Endothelial cell of umbilical vein (primary cell): ENCODE measurements at regions not wholly inside any gene's neighbourhood (a gene's known extent, or its start where the extent isn't known, plus 50 kb on each side); places are given as distances from the start of the nearest gene placed in this dataset.

Experiments
- BruUV-seq: library from RNA; stranded (reverse); fragments of 400-500 nt; replicated peaks from 2 replicates; lab custom pipeline; 2021; lab: Mats Ljungman, UMichigan
- CTCF ChIA-PET: fragments of 300-600, 350-600 bp; sonication (Branson Sonifier 250); formaldehyde crosslinking; loops from one replicate; lab custom pipeline; 2021; ENCODE audit warnings: antibody characterized with exemption, inconsistent platforms; lab: Charles Lee
- POLR2A ChIA-PET: fragments of 300-600, 350-600 bp; sonication (Branson Sonifier 250); formaldehyde crosslinking; loops from one replicate; lab custom pipeline; 2021; ENCODE audit warnings: antibody characterized with exemption, inconsistent platforms; lab: Charles Lee
- DNase-seq: peaks from one replicate; pipeline ENCODE4 v3.0.0-alpha.2; 2011; ENCODE audit warnings: low read depth, low spot score
- FAIRE-seq: peaks from 2 replicates; lab custom pipeline; 2011; peaks lifted over from hg19 to GRCh38; lab: Jason Lieb, UNC
- H2AFZ ChIP-seq: 2 replicates; pipeline ENCODE4 v1.6.0; 2012; ENCODE audit warnings: low read depth, low read length, control low read depth, inconsistent platforms
- H3K27ac ChIP-seq: 2 replicates; pipeline ENCODE4 v1.5.1; 2011; ENCODE audit warnings: low read depth, mild to moderate bottlenecking, control low read depth, low read length, moderate library complexity; ENCODE audit not compliant: insufficient read depth
- H3K27me3 ChIP-seq, 2 experiments: 2 replicates each; pipeline versions ENCODE4 v1.6.0 to v1.6.1; 2011; ENCODE audit warnings: low read length in 2 of 2, mixed read lengths in 1 of 2; ENCODE audit not compliant: control insufficient read depth in 2 of 2, insufficient read depth in 2 of 2
- H3K36me3 ChIP-seq, 2 experiments: 2 replicates in 1 of 2; 3 replicates in 1 of 2; pipeline ENCODE4 v1.5.1; 2011; ENCODE audit warnings: low read length in 2 of 2, mild to moderate bottlenecking in 1 of 2, moderate library complexity in 1 of 2; ENCODE audit not compliant: control insufficient read depth in 2 of 2, insufficient read depth in 2 of 2; ENCODE audit errors: extremely low read depth in 1 of 2
- H3K4me1 ChIP-seq: 3 replicates; pipeline ENCODE4 v1.5.1; 2011; ENCODE audit warnings: mild to moderate bottlenecking, low read length; ENCODE audit not compliant: control insufficient read depth, insufficient read depth; ENCODE audit errors: extremely low read depth
- H3K4me2 ChIP-seq: 2 replicates; pipeline ENCODE4 v1.6.1; 2011; ENCODE audit warnings: low read length, control low read depth, mixed read lengths; ENCODE audit not compliant: insufficient read depth
- H3K4me3 ChIP-seq, 3 experiments: fragments of 200-600 bp in 1 of 3; sonication (generic), shearing (Covaris generic) in 1 of 3; replicated peaks in 1 of 3; 2 replicates each; pipeline ENCODE4 v1.5.1; 2011 to 2016; ENCODE audit warnings: control low read depth in 3 of 3, low read length in 3 of 3, mild to moderate bottlenecking in 2 of 3, inconsistent platforms in 1 of 3, low read depth in 1 of 3, moderate library complexity in 1 of 3; ENCODE audit not compliant: insufficient read depth in 1 of 3
- H3K79me2 ChIP-seq: 2 replicates; pipeline ENCODE4 v1.6.0; 2012; ENCODE audit warnings: low read length, inconsistent platforms; ENCODE audit not compliant: control insufficient read depth, insufficient read depth
- H3K9ac ChIP-seq: replicated peaks from 2 replicates; pipeline ENCODE3; 2011; ENCODE audit warnings: low read length, control low read depth; ENCODE audit not compliant: insufficient read depth; ENCODE audit errors: extremely low read depth
- H3K9me1 ChIP-seq: replicated peaks from 3 replicates; pipeline ENCODE4 v1.6.0; 2011; ENCODE audit warnings: mild to moderate bottlenecking, low read length; ENCODE audit not compliant: control insufficient read depth, insufficient read depth; ENCODE audit errors: extremely low read depth
- H3K9me3 ChIP-seq: replicated peaks from 2 replicates; pipeline ENCODE4 v1.5.1; 2012; ENCODE audit warnings: low read length, inconsistent platforms; ENCODE audit not compliant: control insufficient read depth, insufficient read depth
- H4K20me1 ChIP-seq: replicated peaks from 2 replicates; pipeline ENCODE3; 2011; ENCODE audit warnings: mild to moderate bottlenecking, low read length; ENCODE audit not compliant: control insufficient read depth, insufficient read depth; ENCODE audit errors: extremely low read depth
- EZH2 ChIP-seq: IDR thresholded peaks from 2 replicates; pipeline ENCODE4 v1.6.1; 2012; ENCODE audit warnings: borderline replicate concordance, low read depth, mild to moderate bottlenecking, moderate library complexity, low read length, inconsistent platforms; ENCODE audit not compliant: severe bottlenecking
- FOS ChIP-seq: IDR thresholded peaks from 2 replicates; pipeline ENCODE4 v1.6.1; 2011; ENCODE audit warnings: mild to moderate bottlenecking, low read length, moderate library complexity, borderline replicate concordance; ENCODE audit not compliant: insufficient read depth
- GATA2 ChIP-seq: IDR thresholded peaks from 2 replicates; pipeline ENCODE4 v1.7.0; 2011; ENCODE audit warnings: low read depth, mild to moderate bottlenecking, moderate library complexity, mixed read lengths, low read length; ENCODE audit not compliant: insufficient read length, insufficient read depth
- JUN ChIP-seq: IDR thresholded peaks from 2 replicates; pipeline ENCODE4 v1.6.1; 2011; ENCODE audit warnings: borderline replicate concordance, low read depth; ENCODE audit not compliant: insufficient read length, insufficient read depth
- MYC ChIP-seq: IDR thresholded peaks from one replicate; pipeline ENCODE4 v1.6.1; 2011; ENCODE audit warnings: mild to moderate bottlenecking, low read depth, low read length
- POLR2A ChIP-seq: IDR thresholded peaks from 2 replicates; pipeline ENCODE4 v1.6.1; 2012; ENCODE audit warnings: low read depth, mild to moderate bottlenecking, control low read depth, low read length
- POLR2AphosphoS5 ChIP-seq: IDR thresholded peaks from 2 replicates; pipeline ENCODE4 v1.6.1; 2012; ENCODE audit warnings: low read depth, mild to moderate bottlenecking, control low read depth, low read length, moderate library complexity; ENCODE audit not compliant: insufficient read depth
- dilution Hi-C: fragments of 300-500 bp; cut with MboI; formaldehyde crosslinking; loops from one replicate; pipeline ENCODE4 v1.15.0; 2019; ENCODE audit warnings: low sequenced_read_pairs; ENCODE audit not compliant: extremely low pct_ligation_motif_present
- intact Hi-C: fragments of 100-400 bp; cut with micrococcal nuclease; formaldehyde crosslinking; loops from one replicate; pipeline ENCODE4 v1.10.0; 2022
- TF ChIP-seq, protein P1 (sequence below): IDR thresholded peaks from 2 replicates; pipeline ENCODE4 v1.6.1; 2011; ENCODE audit not compliant: insufficient read depth, insufficient read length
- TF ChIP-seq, protein P2 (sequence below), 2 donors: IDR thresholded peaks; 1 replicate in 1 of 2; 2 replicates in 1 of 2; pipeline ENCODE4 v1.5.1; 2011; ENCODE audit warnings: low read length in 2 of 2, mild to moderate bottlenecking in 2 of 2, moderate library complexity in 2 of 2, control low read depth in 1 of 2, inconsistent platforms in 1 of 2, low read depth in 1 of 2; ENCODE audit not compliant: insufficient read depth in 1 of 2; ENCODE audit errors: extremely low read depth in 1 of 2

DNA sequence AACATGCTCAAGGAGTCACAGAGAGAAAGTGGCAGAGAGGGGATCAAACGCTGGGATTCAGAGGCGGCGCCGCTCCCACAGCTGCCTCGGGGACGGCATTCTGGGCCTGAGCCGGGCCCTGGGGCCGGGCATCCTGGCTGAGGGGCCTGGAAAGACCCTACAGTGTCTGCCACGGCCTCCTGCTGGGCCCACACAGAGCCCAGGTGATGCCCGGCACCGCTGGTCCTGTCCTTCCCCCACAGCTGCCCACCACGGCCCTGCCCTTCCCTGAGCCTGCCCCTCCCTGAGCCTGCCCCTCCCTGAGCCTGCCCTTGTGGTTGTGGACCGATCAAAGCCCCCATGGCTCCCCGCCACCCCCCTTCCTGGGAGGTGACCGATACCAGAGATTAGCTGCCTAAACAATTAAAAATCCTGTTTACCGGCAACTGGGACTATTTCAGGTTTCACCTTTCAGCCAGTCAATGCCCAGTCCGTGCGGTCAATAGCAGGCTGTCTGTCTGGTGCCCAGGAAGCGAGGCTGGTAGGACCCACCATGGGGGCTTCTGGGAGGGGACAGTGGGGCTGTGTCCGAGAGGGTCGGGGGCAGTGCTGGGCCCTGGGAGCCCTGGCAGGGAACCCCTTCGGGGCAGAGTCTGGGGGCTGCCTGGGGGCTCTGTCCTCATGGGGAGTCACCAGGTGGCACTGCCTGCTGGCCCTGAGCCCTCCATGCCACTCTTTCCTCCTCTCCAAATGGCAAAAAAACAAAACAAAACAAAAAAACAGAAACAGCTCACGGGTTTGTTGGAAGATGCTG, 55.4 kb upstream of the GATA5 start:
- Histone ChIP-seq H3K4me2 (no peak overlapping the region), H3K79me2 (no peaks in the 10 kb centered on the region), H3K36me3 (no peaks in the 10 kb centered on the region), H3K9me3 (no peaks in the 10 kb centered on the region), H4K20me1 (no peaks in the 10 kb centered on the region), H2AFZ (no peak overlapping the region), H3K9ac (no peak overlapping the region), H3K27ac (no peak overlapping the region), H3K4me3 (no peak overlapping the region), H3K9me1 (no peaks in the 10 kb centered on the region), H3K4me1 (no peaks in the 10 kb centered on the region), H3K27me3 (no peaks in the 10 kb centered on the region)
- POLR2A ChIA-PET: no interaction called here
- no TSS peak for BruUV-seq
- intact Hi-C loops: no loop called here
- dilution Hi-C loops: no loop called here
- FAIRE-seq: no peak
- TF ChIP-seq, protein P1, sequence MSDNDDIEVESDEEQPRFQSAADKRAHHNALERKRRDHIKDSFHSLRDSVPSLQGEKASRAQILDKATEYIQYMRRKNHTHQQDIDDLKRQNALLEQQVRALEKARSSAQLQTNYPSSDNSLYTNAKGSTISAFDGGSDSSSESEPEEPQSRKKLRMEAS: no peak
- TF ChIP-seq EZH2 (no peak), FOS (no peak)
- no peak for DNase-seq
- CTCF ChIA-PET: interaction anchor here (1.1 to 1.4 kb wide), 2 partner anchors 8 to 86 kb away, joined by 4 to 5 read pairs; no protein-coding TSS in a partner anchor

DNA sequence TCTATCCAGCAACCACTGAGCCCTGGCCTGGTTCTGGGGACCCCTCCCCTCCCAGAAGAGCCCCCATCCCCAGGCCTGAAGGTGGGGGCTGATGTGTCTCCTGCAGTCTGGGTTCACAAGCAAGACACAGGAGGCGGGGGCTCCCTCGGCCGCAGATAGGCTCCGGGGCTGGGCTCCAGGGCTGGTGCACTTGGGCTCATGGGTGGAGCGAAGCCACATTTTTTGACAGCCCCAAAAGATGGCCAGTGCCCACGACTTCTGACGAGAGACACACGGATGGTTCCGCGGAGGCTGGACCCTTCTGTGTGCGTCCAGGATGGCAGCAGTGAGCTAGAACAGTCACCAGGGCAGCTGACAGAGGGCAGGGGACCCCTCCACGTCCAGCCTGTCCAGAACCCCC, 57.1 kb upstream of the GATA5 start:
- H3K9me1 ChIP-seq: no peaks in the 10 kb centered on the region
- no peak for FAIRE-seq
- no peaks in the 10 kb centered on the region for H3K79me2 ChIP-seq
- TF ChIP-seq MYC (no peak), JUN (no peak), FOS (no peak), POLR2AphosphoS5 (no peak), POLR2A (no peak), EZH2 (no peak), GATA2 (no peak)
- TF ChIP-seq, protein P2, sequence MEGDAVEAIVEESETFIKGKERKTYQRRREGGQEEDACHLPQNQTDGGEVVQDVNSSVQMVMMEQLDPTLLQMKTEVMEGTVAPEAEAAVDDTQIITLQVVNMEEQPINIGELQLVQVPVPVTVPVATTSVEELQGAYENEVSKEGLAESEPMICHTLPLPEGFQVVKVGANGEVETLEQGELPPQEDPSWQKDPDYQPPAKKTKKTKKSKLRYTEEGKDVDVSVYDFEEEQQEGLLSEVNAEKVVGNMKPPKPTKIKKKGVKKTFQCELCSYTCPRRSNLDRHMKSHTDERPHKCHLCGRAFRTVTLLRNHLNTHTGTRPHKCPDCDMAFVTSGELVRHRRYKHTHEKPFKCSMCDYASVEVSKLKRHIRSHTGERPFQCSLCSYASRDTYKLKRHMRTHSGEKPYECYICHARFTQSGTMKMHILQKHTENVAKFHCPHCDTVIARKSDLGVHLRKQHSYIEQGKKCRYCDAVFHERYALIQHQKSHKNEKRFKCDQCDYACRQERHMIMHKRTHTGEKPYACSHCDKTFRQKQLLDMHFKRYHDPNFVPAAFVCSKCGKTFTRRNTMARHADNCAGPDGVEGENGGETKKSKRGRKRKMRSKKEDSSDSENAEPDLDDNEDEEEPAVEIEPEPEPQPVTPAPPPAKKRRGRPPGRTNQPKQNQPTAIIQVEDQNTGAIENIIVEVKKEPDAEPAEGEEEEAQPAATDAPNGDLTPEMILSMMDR (IDR thresholded peaks at IDR 0.05; ENCODE audit: extremely low read depth in 1 of 2, insufficient read depth in 1 of 2, low read depth in 1 of 2, low read length in 2 of 2): no peak
- TF ChIP-seq, protein P1: no peak
- H3K27me3 ChIP-seq: no peaks in the 10 kb centered on the region
- no peak for DNase-seq
- no peak overlapping the region for H2AFZ ChIP-seq
- H3K9me3 ChIP-seq: no peaks in the 10 kb centered on the region
- no TSS peak for BruUV-seq
- CTCF ChIA-PET: interaction anchor here (0.9 to 1.3 kb wide), 2 partner anchors 9 to 84 kb away, joined by 3 read pairs; no protein-coding TSS in a partner anchor
- no peaks in the 10 kb centered on the region for H3K4me1 ChIP-seq
- dilution Hi-C loops (no loop called here), intact Hi-C loops (no loop called here)
- POLR2A ChIA-PET: no interaction called here
- no peak overlapping the region for H3K4me2 ChIP-seq
- no peaks in the 10 kb centered on the region for H4K20me1 ChIP-seq
- H3K36me3 ChIP-seq: no peaks in the 10 kb centered on the region
- H3K27ac ChIP-seq: no peak overlapping the region
- no peak overlapping the region for H3K4me3 ChIP-seq
- no peak overlapping the region for H3K9ac ChIP-seq
